ENCODE measurements at regions not wholly inside any gene's neighbourhood (a gene's known extent, or its start where the extent isn't known, plus 50 kb on each side); places are given as distances from the start of the nearest gene placed in this dataset.

DNA sequence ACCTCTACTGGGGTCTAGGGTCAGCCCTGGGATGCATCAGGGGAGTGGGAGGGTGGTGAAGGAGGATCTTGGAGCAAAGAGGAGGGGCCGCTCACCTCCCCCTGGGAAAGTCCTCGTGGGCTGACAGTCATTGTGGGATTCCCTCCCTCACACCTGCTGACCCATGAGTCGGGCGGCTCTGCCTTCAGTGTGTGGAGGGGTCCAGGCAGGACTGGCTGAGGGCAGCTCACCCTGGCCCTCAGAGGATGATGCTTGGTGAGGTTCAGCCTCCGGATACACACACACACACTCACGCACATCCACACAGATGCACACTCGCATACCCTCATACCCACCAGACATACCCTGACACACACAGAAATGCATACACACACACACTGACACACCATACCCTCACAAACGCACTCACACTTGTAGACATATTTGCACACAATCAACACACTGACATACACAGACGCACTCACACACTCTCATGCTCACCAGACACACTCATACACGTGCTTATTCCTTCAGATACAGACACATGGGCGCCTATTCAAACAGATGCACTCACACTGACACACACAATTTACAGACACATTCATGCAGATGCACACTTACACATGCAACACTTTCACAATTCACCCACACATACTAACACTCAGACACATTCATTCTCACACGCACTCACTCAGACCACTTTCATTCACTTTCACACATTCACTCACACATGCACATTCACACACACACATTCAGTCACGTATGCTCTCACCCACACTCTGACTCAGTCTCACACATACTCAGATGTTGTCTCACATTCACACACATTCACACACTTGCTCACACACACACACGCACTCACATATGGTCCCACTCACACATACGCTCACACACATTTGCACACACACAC, 105.1 kb upstream of the RPL38 start:
- no peak for DNase-seq

DNA sequence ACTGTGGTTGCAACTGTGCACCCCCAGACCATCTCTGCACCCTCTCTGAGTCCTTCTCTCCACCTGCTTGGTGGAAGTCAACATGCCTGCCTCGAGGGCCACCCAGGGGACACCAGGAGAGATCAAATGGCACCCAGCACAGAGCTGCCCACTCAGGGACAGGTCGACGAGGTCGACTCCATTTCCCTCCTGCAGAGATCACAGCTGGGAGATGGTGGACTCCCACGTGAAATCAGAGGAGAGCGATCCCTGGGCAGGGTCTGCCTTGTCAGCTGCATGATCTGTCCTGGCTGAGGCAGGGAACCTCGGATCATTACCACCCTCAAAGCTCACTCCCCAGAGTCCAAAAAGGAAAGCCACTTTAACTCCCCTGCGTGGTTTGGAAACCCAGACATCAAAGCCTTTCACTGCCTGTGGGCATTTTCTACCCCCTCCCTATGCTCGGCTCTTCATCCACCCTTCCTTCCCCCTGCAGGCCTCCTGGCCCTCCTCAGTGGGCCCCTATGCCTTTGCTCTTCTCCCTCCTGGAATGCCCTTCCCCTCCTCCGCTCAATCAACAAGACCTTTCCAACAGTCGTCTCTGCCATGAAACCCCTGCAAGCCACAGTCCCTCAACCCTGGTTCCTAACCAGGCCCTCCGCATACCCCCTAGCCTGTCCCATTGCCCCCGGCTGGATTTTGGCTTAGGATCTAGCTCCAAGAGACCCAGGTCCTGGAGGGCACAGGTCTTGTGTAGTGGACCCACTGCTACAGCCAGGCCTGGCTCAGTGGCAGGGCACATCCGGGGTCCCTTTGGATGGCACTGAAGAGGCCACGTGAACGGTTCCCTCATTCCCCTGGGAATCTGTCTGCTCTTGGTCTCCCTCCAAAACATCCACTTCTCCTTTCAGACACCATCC, 103.8 kb upstream of the RPL38 start:
- DNase-seq, result no peak

GRCh38 chr17:74104921-74105320, 98.6 kb upstream of the RPL38 start:
- DNase-seq, result no peak

DNA sequence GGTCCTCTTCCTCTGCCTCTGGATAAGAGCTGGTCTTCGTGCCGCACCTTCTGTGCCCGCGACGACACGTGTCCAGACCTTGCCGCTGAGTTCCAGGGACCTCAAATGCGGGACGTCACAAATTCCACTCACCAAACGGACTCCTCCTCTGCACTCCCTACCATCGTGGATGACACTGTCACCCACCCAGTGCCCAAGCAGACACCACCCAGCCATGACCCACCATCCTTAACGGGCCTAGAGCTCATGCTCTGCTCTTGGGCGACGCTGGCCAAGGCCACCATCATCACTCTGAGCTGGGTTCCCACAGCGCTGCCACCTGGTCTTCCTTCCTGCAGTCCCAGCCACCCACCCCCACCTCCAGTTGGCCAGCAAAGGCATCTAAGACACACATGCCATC, 96.4 kb upstream of the RPL38 start:
- no peak for DNase-seq

GRCh38 chr17:74108126-74108705, 95.3 kb upstream of the RPL38 start:
- DNase-seq, result no peak

DNA sequence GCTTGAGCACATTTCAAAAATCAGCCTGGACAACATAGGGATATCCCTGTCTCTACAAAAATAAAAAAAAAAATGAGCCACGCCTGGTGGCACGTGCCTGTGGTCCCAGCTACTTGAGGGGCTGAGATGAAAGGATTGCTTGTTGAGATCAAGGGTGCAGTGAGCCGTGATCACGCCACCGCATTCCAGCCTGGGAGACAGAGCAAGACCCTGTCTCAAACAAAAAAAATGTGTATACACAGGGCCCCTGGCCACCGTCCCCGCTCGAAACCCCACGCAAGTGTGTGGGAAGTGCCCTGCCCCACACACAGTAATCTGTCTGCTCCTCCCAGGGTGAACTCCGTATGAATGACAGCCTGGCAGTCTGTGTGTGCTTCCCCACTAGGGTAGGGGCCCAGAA, 93.0 kb upstream of the RPL38 start:
- DNase-seq, result no peak

- no peak for DNase-seq
These were observed 90.2 kb upstream of the RPL38 start for GRCh38 chr17:74113326-74113725.

GRCh38 chr17:74113952-74114351, 89.5 kb upstream of the RPL38 start:
- no peak for DNase-seq

- DNase-seq, result no peak
These were observed 88.5 kb upstream of the RPL38 start for GRCh38 chr17:74114881-74115470.

GRCh38 chr17:74115586-74115985, 87.9 kb upstream of the RPL38 start:
- DNase-seq, result no peak

- DNase-seq, result no peak
These were observed 87.3 kb upstream of the RPL38 start for GRCh38 chr17:74116087-74116717.

- no peak for DNase-seq
These were observed 86.3 kb upstream of the RPL38 start for GRCh38 chr17:74117087-74117698.

GRCh38 chr17:74117999-74118421, 85.5 kb upstream of the RPL38 start:
- no peak for DNase-seq

DNA sequence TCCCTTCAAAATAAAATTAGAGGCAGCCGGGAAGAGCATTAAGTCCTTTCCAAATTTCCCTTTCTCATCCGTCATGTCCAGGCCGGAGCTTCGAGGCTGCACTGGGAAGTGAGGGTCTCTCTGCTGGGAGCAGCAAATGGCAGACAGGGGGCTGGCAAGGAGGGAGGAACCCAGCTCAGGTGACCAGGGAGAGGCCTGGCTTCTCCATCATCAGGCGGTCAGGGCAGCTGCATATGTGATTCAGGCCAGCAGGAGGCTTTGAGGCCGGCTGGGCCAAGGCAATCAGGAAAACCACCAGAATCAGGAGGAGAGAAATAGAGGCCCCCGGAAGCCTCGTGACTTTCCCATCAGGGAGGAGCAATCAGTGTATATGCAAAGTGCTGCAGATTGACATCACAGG, 85.0 kb upstream of the RPL38 start:
- peak; percentile 56 for DNase-seq

GRCh38 chr17:74119049-74119580, 84.4 kb upstream of the RPL38 start:
- DNase-seq, result no peak

DNA sequence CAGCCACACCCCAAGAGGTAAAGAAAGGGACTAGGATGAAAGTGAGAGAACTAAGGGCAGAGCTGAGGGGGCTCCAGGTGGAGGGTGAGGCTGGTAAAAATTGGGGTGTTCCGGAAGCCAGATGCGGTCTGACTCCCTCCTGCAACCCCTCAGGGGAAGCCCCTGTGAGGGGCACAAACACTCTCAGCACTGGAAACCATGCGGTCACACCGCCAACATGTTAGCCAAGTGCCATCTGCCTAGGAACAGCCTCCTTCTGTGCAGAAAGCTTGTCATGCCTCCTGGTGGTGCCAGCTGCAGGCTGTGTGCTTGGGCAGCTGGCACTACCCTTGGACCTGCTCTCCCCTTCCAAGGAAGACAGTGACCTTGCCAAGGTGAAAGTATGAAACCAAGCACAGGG, 83.5 kb upstream of the RPL38 start:
- DNase-seq, result no peak

DNA sequence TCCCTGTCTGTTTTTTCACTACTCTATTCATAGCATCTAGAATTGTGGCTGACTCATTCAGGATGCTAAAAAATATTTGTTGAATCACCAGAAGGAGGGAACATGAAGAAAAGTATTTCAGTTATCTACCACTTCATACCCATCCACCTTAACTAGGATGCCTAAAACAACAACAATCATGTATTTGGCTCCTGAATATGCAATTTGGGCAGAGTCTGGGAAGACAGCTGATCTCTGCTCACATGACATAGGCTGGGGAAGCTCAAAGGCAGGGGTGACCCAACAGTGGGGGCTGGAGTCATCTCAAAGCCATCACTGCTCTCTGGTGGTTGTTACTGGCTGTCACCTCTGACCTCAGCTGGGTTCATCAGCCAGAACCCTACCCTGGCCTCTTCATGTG, 80.1 kb upstream of the RPL38 start:
- no peak for DNase-seq

GRCh38 chr17:74123866-74124444, 79.5 kb upstream of the RPL38 start:
- no peak for DNase-seq

DNA sequence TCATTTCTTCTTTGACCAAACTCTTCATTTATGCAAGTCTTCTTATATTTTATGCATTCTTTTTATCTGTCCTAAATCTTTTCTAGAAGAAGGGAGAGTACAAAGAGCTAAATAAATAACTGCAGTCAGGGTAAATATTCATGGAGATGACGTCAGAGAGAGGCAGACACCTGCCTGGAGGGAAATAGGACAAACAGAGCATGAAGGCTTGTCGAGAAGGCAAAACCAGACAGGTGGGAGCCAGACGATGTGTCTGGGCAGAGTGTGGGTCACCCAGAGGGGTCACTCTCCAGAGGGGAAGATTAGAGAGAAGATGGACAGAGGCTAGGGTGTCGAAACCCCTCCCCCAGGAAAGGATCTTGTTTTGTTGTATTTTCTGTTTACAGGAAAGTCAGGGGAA, 78.3 kb upstream of the RPL38 start:
- DNase-seq, result no peak

GRCh38 chr17:74126179-74126900, 77.1 kb upstream of the RPL38 start:
- no peak for DNase-seq

DNA sequence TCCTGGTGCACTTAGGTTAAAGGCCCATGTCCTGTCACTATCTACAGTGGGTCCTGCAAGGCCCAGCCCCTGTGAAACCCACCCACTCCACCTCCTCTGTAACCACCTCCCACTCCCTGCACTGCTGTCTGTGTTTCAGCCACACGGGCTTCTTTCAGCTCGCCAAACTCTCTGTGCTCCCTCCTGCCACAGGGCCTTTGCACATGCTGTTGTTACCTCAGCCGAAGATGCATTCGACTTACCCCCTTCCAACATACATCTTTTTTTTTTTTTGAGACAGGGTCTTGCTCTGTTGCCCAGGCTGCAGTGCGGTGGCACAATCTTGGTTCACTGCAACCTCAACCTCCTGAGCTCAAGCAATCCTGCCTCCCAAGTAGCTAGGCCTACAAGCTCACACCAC, 76.5 kb upstream of the RPL38 start:
- no peak for DNase-seq
